ENCODE measurements at regions not wholly inside any gene's neighbourhood (a gene's known extent, or its start where the extent isn't known, plus 50 kb on each side); places are given as distances from the start of the nearest gene placed in this dataset.

DNA sequence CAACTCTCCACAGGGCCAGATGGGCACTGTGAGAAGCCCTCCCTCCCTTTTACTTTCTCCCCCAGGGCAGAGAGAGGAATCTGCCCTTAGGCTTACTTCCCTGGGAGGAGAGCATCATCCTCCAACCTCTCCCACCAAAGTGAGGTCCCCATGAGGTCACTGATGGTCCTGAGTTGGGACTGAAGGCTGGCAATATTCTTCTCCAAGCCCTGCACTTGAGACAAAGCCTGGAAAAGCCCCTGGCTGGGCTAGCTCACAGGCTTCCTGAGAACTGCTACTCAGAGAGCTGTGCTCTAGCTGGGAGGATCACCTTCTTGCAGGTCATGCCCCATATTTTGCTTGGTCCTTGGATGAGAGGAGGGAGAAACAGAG lies 110.0 kb upstream of the MEF2A start:
- no peak overlapping the region for H3K4me3 ChIP-seq (ENCODE audit: extremely low read depth in 1 of 4, insufficient read depth in 2 of 4, low read depth in 3 of 4, low read length in 4 of 4)
- no peak overlapping the region for H3K56ac ChIP-seq (replicated peaks; ENCODE audit: insufficient read length, low read depth, low read length)
- H2BK120ac ChIP-seq (replicated peaks; ENCODE audit: low read depth, low read length) = no peak overlapping the region
- no peak overlapping the region for H4K8ac ChIP-seq (ENCODE audit: extremely low read depth, insufficient read depth, low read length)
- H3K27ac ChIP-seq (ENCODE audit: low read depth, low read length) = no peak overlapping the region
- no peaks in the 10 kb centered on the region for H3K27me3 ChIP-seq (replicated peaks in 1 of 4; ENCODE audit: control insufficient read depth in 3 of 4, extremely low read depth in 1 of 4, insufficient read depth in 3 of 4, low read length in 3 of 4)
- H3K4me1 ChIP-seq (replicated peaks in 1 of 4; ENCODE audit: control insufficient read depth in 3 of 4, insufficient read depth in 4 of 4, low read length in 3 of 4) = no peaks in the 10 kb centered on the region
- H3K4me2 ChIP-seq (ENCODE audit: insufficient read depth in 1 of 2, low read depth in 2 of 2, low read length in 2 of 2) = no peak overlapping the region
- no peak overlapping the region for H2AFZ ChIP-seq (ENCODE audit: low read length)
- no peak for FAIRE-seq
- H3K23ac ChIP-seq (ENCODE audit: insufficient read length) = no peak overlapping the region
- no peak overlapping the region for H2BK5ac ChIP-seq (ENCODE audit: low read depth, low read length)
- POLR2A ChIA-PET (ENCODE audit: partially characterized antibody) = no interaction called here
- no peaks in the 10 kb centered on the region for H3K23me2 ChIP-seq (ENCODE audit: low read depth, low read length)
- H3K9me3 ChIP-seq (ENCODE audit: insufficient read depth in 2 of 2, low read depth in 1 of 2, low read length in 1 of 2) = no peaks in the 10 kb centered on the region
- H4K20me1 ChIP-seq (replicated peaks in 1 of 2; ENCODE audit: control insufficient read depth in 1 of 2, insufficient read depth in 2 of 2, low read length in 2 of 2) = no peaks in the 10 kb centered on the region
- no peak overlapping the region for H3K4ac ChIP-seq (replicated peaks; ENCODE audit: insufficient read length, low read depth, low read length)
- no peak overlapping the region for H3K9ac ChIP-seq (replicated peaks in 1 of 4; ENCODE audit: extremely low read depth in 1 of 4, low read depth in 3 of 4, low read length in 3 of 4)
- no peak overlapping the region for H2AK5ac ChIP-seq (ENCODE audit: low read depth, low read length)
- H3K36me3 ChIP-seq (ENCODE audit: control insufficient read depth in 2 of 4, insufficient read depth in 4 of 4, low read length in 3 of 4) = no peaks in the 10 kb centered on the region
- H2BK15ac ChIP-seq (ENCODE audit: low read length) = no peak overlapping the region
- H3K14ac ChIP-seq (ENCODE audit: insufficient read length) = no peak overlapping the region
- DNase-seq (ENCODE audit: low read depth in 1 of 2, low spot score in 2 of 2) = no peak
- H3K79me1 ChIP-seq (ENCODE audit: low read depth, low read length) = no peaks in the 10 kb centered on the region
- H4K5ac ChIP-seq (ENCODE audit: insufficient read length, low read depth, low read length) = no peak overlapping the region
- no peak overlapping the region for H4K91ac ChIP-seq (replicated peaks; ENCODE audit: insufficient read length, low read length)
- H3K79me2 ChIP-seq (ENCODE audit: control insufficient read depth in 1 of 2, insufficient read depth in 2 of 2, low read length in 2 of 2) = no peaks in the 10 kb centered on the region
- CTCF ChIA-PET (ENCODE audit: partially characterized antibody) = interaction anchor here (0.6 to 2.5 kb wide), 6 partner anchors 15 to 261 kb away, joined by 3 to 7 read pairs (median 4); no protein-coding TSS in a partner anchor
- no peak overlapping the region for H2BK12ac ChIP-seq (ENCODE audit: low read depth, low read length)
- H3K18ac ChIP-seq (ENCODE audit: extremely low read depth, low read length) = no peak overlapping the region
- no peak overlapping the region for H2BK20ac ChIP-seq (ENCODE audit: low read length)
- TF ChIP-seq, protein P1, sequence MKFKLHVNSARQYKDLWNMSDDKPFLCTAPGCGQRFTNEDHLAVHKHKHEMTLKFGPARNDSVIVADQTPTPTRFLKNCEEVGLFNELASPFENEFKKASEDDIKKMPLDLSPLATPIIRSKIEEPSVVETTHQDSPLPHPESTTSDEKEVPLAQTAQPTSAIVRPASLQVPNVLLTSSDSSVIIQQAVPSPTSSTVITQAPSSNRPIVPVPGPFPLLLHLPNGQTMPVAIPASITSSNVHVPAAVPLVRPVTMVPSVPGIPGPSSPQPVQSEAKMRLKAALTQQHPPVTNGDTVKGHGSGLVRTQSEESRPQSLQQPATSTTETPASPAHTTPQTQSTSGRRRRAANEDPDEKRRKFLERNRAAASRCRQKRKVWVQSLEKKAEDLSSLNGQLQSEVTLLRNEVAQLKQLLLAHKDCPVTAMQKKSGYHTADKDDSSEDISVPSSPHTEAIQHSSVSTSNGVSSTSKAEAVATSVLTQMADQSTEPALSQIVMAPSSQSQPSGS (IDR thresholded peaks at IDR 0.05; ENCODE audit: low read length) = no peak

All from H1 (cell line).